ENCODE measurements at regions not wholly inside any gene's neighbourhood (a gene's known extent, or its start where the extent isn't known, plus 50 kb on each side); places are given as distances from the start of the nearest gene placed in this dataset.

DNA sequence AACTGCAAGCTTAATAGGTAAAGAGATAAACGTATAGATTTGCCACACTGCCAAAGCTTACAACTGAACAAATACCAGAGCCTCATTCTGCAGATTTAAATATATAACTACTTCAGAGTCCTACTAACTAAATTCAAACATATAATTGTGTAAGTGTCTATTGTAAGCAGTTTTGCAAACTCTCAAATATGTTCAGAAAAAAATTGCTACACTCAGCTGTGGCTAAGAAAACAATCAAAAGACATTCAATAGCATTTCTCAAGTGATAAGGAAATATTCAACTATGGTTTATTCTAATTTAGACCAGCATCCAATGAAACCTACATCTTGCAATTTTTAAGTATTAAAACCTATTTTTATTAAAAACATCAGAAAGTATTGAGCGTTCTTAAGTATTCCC lies 202.4 kb downstream of the KCTD12 start:
- TF ChIP-seq EZH2phosphoT487 (IDR thresholded peaks at IDR 0.05; ENCODE audit: insufficient read depth, low read depth) (no peak), EZH2 (IDR thresholded peaks at IDR 0.05; ENCODE audit: insufficient read depth, poor library complexity, severe bottlenecking) (no peak)
